ENCODE measurements at regions not wholly inside any gene's neighbourhood (a gene's known extent, or its start where the extent isn't known, plus 50 kb on each side); places are given as distances from the start of the nearest gene placed in this dataset.
"Not testable (repeated sequence)": the region's sequence is repeated elsewhere in the genome, so short reads cannot be mapped to it uniquely, and the experiment has no call there.

- not testable (repeated sequence) for DNase-seq
These were observed 183.7 kb upstream of the AKAP13 start for GRCh38 chr15:85196697-85197096.

GRCh38 chr15:85197582-85197981, 182.8 kb upstream of the AKAP13 start:
- not testable (repeated sequence) for DNase-seq

- not testable (repeated sequence) for DNase-seq
These were observed 182.0 kb upstream of the AKAP13 start for GRCh38 chr15:85198432-85198831.

- not testable (repeated sequence) for DNase-seq
These were observed 180.2 kb upstream of the AKAP13 start for GRCh38 chr15:85200215-85200614.

GRCh38 chr15:85201118-85201793, 179.1 kb upstream of the AKAP13 start:
- not testable (repeated sequence) for DNase-seq

- DNase-seq, result not testable (repeated sequence)
These were observed 175.9 kb upstream of the AKAP13 start for GRCh38 chr15:85204481-85204880.

GRCh38 chr15:85233791-85234325, 146.5 kb upstream of the AKAP13 start:
- not testable (repeated sequence) for DNase-seq

- DNase-seq, result not testable (repeated sequence)
These were observed 145.8 kb upstream of the AKAP13 start for GRCh38 chr15:85234450-85235196.

- not testable (repeated sequence) for DNase-seq
These were observed 136.3 kb upstream of the AKAP13 start for GRCh38 chr15:85244056-85244455.

- DNase-seq, result not testable (repeated sequence)
These were observed 129.4 kb upstream of the AKAP13 start for GRCh38 chr15:85250938-85251542.

GRCh38 chr15:85253196-85253915, 127.0 kb upstream of the AKAP13 start:
- not testable (repeated sequence) for DNase-seq

- DNase-seq, result not testable (repeated sequence)
These were observed 125.4 kb upstream of the AKAP13 start for GRCh38 chr15:85254961-85255360.

- DNase-seq, result not testable (repeated sequence)
These were observed 124.9 kb upstream of the AKAP13 start for GRCh38 chr15:85255502-85255901.

GRCh38 chr15:85256009-85256997, 124.1 kb upstream of the AKAP13 start:
- not testable (repeated sequence) for DNase-seq

GRCh38 chr15:85258062-85258445, 122.3 kb upstream of the AKAP13 start:
- not testable (repeated sequence) for DNase-seq

GRCh38 chr15:85258559-85259209, 121.7 kb upstream of the AKAP13 start:
- DNase-seq, result not testable (repeated sequence)

- DNase-seq, result not testable (repeated sequence)
These were observed 119.9 kb upstream of the AKAP13 start for GRCh38 chr15:85260526-85260925.

- not testable (repeated sequence) for DNase-seq
These were observed 117.8 kb upstream of the AKAP13 start for GRCh38 chr15:85262461-85263055.

- DNase-seq, result not testable (repeated sequence)
These were observed 116.5 kb upstream of the AKAP13 start for GRCh38 chr15:85263842-85264440.

GRCh38 chr15:85264614-85265190, 115.7 kb upstream of the AKAP13 start:
- DNase-seq, result not testable (repeated sequence)

All from inflammatory macrophage treated with lipopolysaccharide for 4 hours (primary cell).